GM21515 (cell line): ENCODE measurements at regions not wholly inside any gene's neighbourhood (a gene's known extent, or its start where the extent isn't known, plus 50 kb on each side); places are given as distances from the start of the nearest gene placed in this dataset.

Experiments used
- ATAC-seq: cut with Tn5 transposase; IDR thresholded peaks from one replicate; pipeline ENCODE4 v1.9.1; 2021; ENCODE audit not compliant: unreplicated experiment

- ATAC-seq = peak; percentile 71
Measured at GRCh38 chr5:74576941-74577456, 63.5 kb downstream of the ENC1 start.

- ATAC-seq = no peak
Measured at GRCh38 chr5:74575741-74576538, 64.6 kb downstream of the ENC1 start.

GRCh38 chr5:74570250-74570649, 70.3 kb downstream of the ENC1 start:
- no peak for ATAC-seq

- no peak for ATAC-seq
Measured at GRCh38 chr5:74567411-74567995, 73.0 kb downstream of the ENC1 start.

- no peak for ATAC-seq
Measured at GRCh38 chr5:74562122-74562521, 78.4 kb downstream of the ENC1 start.

- no peak for ATAC-seq
Measured at GRCh38 chr5:74560245-74560644, 80.3 kb downstream of the ENC1 start.

- ATAC-seq = no peak
Measured at GRCh38 chr5:74556631-74557595, 83.6 kb downstream of the ENC1 start.

- no peak for ATAC-seq
Measured at GRCh38 chr5:74556006-74556405, 84.5 kb downstream of the ENC1 start.

GRCh38 chr5:74552101-74552500, 88.4 kb downstream of the ENC1 start:
- ATAC-seq = no peak

GRCh38 chr5:74550927-74551326, 89.6 kb downstream of the ENC1 start:
- ATAC-seq = no peak

- no peak for ATAC-seq
Measured at GRCh38 chr5:74549384-74549783, 91.1 kb downstream of the ENC1 start.

GRCh38 chr5:74546796-74547195, 93.7 kb downstream of the ENC1 start:
- ATAC-seq = no peak

GRCh38 chr5:74544811-74545210, 95.7 kb downstream of the ENC1 start:
- no peak for ATAC-seq

GRCh38 chr5:74543162-74543995, 97.1 kb downstream of the ENC1 start:
- no peak for ATAC-seq

GRCh38 chr5:74542482-74542881, 98.0 kb downstream of the ENC1 start:
- no peak for ATAC-seq

GRCh38 chr5:74541381-74541781, 99.1 kb downstream of the ENC1 start:
- no peak for ATAC-seq

GRCh38 chr5:74540622-74541021, 99.9 kb downstream of the ENC1 start:
- no peak for ATAC-seq

- ATAC-seq = no peak
Measured at GRCh38 chr5:74539986-74540385, 100.5 kb downstream of the ENC1 start.

GRCh38 chr5:74538206-74538661, 102.3 kb downstream of the ENC1 start:
- ATAC-seq = no peak

- ATAC-seq = no peak
Measured at GRCh38 chr5:74536658-74537057, 103.9 kb downstream of the ENC1 start.
